T follicular helper cell (primary cell): ENCODE measurements at regions not wholly inside any gene's neighbourhood (a gene's known extent, or its start where the extent isn't known, plus 50 kb on each side); places are given as distances from the start of the nearest gene placed in this dataset.

Experiments used
- DNase-seq: peaks from one replicate; pipeline ENCODE4 v3.0.0-alpha.2; 2020; ENCODE audit warnings: low read depth

DNA sequence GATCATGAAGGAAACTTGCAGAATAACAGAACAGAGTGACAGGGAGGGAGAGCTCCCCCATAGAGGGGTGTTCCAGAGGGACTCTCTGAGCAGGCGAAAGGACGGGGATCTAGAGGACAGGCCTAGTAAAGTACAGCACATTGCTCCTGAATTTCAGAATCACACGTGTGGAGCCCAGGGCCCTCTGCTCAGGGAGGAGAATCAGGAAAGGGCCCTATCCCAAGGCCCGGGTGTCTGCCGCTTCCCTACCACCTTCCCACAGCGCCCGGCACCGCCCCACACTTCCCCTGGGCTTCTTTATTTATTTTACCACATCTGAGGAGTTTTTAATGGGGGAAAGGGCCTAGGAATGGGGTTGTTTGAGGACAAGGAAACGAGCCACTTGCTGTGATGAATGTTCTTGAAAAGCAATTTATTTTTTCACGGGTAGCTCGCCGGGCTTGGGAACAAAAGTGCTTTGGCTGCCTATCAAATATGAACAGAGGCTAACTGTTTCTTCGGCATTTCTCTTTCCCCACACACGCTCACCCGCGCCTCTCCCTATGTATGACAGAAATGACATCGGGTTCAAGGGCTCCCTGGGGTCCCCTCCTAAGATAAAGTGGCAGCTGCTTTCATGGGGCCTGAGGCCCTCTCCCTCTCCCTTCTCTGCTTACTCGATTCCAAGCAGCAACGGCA is 79.3 kb upstream of the GLI2 start:
- DNase-seq = no peak

DNA sequence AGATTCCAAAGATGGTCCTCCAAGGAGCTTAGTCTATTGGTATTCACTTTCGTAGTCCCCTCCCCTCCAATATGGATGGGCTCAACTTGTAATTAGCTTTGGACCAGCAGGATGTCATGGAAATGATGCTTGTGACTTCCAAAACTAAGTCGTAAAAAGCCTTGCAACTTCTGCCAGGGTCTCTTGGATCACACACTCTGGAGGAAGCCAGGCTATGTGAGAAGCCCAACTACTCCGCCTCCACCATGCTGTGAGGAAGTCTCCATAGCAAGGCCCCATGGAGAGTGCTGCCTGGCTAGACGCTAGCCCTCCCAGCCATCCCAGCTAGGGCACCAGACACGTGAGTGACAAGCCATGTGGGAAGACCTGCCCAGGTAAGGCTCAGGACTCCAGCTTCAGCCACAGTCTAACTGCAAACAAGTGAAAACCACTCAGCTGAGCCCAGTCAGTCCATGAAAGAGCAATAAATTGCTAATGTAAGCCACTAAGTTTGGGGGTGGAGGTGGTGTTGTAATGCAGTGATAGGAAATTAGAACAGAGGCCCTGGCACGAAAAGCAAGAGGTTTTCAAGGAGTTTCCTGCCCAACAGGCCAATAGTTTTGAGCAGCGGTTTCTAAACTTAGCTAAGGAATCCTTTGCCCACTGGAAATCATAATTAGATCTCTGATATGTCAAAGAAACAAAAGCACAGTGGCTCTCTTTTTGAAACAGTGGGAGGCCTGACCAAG is 77.5 kb upstream of the GLI2 start:
- no peak for DNase-seq

DNA sequence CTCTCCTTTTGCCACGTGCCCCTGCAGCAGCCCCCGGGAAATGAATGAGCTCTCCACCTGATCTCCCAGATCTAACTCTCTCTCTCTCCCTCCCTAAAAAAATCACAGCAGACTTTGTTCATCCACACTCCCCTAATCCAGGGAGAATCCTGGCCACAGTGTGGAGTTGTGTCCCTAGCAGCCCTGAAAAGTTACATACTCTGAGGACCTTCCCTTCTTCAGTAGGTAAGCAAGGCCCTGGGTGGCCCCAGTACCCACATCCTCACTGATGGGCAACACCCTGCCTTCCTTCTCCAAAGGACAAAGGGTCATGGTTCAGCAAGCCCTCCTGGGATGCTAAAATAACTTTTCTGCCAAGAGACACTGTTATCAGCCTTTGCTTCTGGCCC is 76.9 kb upstream of the GLI2 start:
- no peak for DNase-seq

DNA sequence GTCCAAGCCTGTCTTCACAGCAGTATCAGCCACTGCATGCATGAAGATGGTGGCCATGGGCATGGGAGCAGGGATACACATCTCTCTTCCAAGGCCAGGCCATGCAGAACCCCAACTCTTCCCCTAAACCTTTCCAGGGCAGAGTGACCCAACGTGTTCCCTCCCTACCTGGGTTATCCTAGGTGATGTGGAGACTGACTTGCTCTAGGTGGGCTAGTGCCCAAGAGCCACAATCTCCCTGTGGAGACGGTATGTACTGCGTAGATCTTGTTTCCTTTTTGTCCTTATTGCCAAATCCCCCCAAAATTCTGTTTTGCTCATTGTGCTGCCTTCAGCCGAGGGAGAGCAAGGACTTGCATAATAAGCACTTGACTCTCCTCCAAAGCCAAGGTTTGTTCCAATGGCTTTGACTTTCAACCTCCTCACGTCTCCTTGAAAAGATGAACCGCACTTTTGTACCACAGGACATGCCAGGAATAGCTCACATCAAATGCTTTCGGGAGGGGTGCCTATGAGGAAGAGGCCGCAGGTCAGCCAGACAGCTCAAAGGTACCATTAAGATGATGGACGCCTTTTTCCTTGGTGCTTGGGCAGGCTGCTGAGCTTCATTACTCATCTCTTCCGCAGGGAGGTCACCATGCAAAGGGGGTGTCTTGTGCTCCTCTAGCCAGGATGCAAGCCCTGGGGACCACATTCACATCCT is 76.2 kb upstream of the GLI2 start:
- no peak for DNase-seq

DNA sequence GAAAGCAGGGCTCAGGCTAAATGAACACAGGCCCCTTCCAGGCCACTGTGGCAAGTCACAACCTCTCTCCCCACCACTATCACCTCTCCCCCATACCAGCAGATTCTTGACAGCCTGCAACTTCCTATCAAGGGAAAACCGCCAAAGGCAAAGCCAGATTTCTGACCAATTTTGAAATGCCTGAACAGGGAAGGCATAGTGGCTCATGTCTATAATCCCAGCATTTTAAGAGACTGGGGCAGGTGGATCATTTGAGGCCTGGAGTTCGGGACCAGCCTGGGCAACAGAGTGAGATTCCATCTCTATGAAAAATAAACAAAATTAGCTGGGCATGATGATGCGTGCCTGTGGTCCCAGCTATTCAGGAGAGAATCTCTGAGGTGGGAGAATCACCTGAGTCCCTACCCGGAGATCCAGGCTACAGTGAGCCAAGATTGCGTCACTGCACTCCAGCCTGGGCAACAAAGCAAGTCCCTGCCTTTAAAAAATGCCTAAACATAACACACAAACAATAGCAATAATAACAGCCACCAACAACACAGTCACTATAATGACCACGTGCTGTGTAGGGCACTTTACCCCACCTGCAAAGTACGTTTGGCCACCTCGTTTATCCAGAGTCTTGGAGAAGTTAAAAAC is 75.5 kb upstream of the GLI2 start:
- DNase-seq = no peak

DNA sequence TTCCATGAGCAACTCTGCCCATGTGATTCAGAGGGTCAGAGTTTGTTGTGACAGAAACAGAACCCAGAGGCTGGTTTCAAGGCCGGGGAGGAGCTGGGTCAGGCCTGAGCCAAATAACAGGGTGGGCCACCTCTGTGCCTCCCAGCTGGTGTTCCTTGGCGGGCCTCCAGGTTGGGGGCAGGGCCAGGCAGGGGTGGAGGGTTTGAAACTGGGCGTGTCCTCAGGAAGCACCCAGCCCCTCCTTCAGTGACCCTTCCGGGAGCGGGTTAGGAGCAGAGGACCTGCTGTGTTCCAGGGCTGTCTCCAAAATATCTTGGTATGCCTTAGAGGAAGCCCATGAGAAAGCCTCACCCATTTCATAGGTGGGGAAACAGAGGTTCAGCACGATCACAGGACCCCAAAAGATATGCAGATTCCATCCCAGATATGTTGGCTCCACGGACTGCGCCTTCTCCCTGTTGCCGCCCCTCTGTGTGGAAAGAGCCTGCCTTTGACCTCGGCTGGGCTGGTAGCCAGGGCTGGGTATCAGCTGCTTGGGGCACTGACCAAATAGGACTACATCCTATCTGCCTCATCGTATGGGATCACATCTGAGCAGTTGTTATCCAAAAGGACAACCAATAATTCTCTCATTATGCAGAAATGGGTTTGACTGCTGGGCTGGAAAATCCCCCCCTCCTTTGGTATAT is 74.8 kb upstream of the GLI2 start:
- no peak for DNase-seq

DNA sequence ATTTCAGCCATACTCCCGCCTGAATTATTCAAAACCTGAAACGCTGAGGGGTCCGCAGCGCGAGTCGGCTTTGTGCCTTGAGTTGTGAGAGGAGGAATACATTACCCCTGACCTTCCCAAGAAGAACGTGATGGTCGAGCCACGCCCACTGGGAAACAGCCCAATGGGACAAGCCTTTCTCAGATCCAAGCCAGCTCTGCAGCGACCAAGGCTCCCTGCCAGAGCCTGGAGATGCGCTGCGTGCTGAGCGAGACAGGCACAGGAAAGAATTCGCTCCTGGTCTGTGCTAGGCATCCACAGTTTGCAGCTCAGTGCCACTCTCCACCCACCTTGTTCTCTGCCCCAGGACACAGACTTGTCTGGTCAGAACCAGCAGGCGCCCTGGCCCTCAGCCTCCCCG is 74.1 kb upstream of the GLI2 start:
- DNase-seq = no peak

DNA sequence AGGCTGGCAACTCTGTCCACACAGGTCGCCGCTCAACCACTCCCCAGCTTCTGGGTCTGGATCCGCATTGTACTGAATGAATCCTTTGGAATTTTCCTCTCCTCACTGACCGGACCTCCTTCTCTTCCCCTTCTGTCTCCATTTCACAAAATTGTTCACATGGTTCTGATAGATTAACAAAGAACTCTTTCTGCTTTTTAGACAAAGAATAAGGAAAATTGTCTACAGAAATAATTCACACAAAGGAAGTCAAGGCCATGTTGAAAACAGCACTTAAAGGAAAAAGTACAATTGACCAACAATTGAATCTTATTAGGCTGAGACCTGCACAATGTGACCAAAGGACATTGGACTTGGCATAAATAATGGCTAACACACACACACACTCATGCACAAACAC is 73.6 kb upstream of the GLI2 start:
- DNase-seq = no peak

DNA sequence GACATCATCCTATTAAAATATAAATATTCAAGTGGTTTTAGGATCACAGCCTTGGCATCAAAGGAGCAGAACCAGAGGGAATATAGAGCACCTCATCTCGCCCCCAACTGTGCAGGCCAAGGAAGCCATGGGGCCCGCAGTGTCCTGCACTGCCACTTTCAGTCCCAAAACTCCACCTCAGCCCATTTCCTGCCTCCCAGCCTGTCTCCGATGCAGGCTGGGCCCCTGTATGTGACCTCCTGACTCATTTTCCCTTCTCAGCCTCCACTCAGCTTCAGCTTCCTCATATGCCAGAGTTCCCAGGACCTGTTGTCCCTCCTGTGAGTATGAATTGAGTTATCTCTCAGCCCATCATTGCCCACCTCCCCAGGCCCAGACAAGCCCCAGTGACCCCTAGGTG is 72.9 kb upstream of the GLI2 start:
- no peak for DNase-seq

DNA sequence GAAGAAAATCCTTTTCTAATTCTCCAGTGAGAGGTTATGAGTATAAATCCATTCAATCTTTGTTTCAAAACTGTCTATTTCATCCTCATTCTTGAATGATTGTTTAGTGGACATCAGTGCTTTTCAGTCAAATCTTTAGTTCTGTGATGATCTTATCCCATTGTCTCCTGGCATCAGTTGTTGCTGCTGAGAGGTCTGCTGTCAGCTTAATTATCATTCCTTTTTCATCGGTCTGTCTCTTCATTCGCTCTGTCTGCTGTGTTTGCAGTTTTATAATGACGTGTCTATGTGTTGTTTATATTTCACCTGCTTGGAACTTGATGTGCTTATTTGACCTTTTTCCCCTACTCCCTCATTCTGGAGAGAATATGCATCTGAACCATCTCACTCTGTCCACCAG is 69.2 kb upstream of the GLI2 start:
- DNase-seq = no peak

DNA sequence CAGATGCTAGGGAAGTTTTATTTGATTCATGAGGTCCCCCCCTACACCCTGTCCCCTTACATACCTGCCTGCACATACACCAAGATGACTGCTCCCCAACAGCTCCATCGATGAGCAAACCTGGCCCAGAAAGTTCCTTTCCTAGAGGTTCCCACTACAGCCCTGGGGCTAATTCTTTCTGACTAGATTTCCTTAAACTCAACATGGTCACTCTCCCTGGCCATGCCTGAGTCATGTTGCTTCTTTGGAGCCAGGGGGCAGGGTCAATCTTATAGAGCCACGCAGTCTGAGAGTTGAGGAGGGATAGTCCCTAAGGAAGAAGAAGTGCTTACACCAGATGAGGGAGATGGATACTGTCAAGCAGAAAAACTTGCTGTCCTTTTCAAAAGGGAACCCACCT is 67.7 kb upstream of the GLI2 start:
- DNase-seq = no peak

DNA sequence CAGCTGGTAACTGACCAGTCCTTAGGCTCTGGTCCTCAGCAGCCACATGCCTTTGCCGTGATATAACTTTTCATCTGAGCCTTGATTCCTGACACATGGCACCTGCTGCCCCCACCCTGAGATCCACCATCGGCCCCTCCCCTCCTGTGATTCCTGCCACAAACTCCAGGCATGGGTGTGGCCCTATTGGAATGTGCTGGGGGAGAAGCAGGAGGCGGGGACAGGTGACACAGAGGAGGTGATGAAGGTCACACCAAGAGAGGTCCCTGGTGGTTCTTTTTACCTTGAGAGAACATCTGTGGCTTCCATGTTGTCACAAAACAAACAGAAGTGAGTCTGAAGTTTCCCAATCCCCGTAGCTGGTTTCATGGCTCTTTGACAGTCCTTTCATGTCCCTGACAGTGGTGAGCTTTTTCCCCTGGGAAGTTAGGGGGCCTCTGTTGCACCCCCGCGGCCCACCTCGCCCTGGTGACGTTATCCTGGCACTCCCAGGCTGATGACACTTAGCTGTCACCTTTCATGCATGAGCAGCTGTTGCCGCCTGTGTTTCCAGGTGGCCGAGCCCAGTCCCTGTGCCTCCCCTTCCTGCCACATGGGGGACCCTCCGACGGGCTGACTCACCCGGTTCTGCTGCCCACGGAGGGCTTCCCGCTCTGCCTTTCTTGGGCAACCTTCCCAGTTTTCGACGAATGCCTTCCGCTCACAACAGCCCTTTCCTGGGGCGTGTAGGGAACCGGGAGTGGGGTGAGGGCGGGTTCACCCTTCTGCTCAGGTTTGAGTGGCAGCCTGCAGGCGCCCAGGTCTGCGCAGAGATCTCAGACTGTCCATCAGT is 66.3 kb upstream of the GLI2 start:
- DNase-seq = no peak

DNA sequence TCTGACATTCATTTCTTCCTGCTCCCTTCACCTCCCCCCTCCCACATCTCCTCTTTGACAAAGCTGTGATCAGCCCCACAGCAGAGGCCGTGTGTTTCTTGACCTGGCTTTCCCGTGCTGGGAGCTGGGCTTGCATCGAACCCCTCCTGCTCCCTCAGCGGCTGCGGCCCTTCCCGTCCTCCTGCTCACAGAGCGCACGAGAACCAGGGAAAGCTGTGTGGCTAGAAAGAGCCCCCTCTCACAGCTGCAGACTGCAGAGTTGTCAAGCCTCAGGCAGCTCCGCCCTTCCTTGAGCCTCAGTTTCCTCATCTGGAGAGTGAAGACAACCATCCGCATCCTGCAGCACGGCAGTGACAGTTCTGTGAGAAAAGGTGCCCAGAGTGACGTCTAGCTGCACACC is 65.7 kb upstream of the GLI2 start:
- DNase-seq = no peak

DNA sequence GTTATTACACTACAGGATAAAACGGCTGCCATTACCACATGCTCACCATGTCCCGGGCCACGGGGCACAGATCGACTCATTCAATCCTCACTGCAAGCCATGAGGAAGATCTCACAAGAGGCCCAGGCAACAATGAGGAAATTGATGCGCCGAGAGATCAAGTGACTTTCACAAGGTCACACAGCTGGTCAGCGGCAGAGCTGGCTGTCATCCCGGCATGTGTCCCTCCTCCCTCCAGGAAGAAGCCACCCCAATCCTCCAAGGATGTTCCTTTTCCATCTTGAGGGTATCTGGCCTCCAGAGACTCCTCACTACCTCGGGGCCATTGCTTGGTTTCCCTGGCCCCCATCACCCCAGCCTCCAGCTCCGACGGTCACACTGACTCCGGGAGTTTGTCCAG is 65.3 kb upstream of the GLI2 start:
- no peak for DNase-seq

DNA sequence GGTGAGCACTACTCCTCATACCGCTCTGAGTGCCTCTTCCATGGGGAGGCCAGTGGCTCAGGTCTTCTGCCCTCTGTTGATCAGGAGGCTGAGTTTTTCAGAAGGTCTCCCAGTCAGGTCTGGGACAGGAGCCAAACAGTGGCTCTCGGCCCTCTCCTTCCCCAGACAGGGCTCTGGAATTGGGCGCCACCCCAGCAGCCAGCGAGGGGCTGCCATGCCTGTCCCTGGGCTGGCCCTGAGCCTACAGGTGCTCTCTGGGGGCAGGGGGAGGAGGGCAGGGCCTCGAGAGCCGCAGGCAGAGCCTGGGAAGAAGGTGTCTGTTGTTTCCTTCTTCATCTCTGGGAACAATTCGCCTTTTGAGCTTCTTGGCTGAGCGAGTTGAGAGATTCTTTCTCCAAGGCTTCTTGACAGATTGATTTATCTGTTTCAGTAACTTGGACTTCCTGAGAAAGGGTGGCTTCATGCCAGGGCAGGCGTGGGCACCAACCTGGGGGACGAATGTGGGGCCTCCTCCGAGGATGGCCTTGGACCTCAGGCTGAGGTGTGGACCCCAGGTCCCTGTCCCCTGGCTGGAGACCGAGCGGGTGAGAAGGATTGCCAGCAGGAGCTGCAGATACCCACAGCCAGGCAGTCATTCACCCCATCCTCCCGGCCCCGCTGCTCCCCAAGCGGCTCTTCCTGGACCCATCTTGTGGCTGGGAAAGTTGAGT is 64.7 kb upstream of the GLI2 start:
- no peak for DNase-seq

DNA sequence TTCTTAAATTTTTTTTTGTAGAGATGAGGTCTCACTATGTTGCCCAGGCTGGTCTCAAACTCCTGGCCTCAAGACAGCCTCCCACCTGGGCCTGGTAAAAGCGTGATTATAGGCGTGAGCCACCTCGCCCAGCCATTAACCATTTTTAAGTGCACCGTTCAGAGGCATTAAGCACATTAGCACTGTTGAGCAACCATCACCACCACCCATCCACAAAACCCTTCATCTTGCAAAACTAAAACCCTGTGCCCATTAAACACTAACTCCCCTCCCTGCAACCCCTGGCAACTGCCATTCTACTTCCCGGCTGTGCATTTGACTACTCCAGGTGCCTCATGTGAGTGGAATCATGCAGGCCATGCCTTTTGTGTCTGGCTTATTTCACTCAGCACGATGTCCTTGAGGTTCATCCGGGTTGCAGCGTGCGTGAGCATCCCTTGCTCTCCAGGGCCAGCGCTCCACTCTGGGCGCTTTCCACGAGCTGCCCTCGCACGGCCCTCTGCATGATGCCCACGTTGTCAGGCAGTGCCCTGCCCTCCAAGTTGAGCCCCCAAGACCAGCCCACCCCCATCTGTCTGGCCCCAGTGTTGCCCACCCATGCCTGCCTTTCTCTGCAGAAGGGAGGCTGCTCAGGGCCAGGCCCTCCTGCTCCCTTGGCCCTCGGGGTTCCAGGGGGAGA is 63.0 kb upstream of the GLI2 start:
- no peak for DNase-seq

DNA sequence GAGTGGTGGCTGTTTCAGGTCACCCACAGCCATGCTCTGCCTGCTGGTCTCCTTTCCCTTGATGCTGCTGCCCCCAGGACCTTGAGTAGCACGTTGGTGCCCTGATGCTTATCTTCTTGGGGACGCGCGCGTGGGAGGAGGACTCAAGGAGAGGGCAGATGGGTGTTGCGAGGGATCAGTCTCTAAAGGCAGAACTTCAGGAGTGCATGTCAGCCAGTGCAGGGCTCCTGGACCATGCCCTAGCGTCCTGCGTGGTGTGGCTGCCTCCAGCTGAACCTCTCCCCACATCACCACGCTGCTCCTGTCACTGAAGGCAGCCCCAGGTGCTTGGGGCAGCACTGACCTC is 62.5 kb upstream of the GLI2 start:
- DNase-seq = no peak

DNA sequence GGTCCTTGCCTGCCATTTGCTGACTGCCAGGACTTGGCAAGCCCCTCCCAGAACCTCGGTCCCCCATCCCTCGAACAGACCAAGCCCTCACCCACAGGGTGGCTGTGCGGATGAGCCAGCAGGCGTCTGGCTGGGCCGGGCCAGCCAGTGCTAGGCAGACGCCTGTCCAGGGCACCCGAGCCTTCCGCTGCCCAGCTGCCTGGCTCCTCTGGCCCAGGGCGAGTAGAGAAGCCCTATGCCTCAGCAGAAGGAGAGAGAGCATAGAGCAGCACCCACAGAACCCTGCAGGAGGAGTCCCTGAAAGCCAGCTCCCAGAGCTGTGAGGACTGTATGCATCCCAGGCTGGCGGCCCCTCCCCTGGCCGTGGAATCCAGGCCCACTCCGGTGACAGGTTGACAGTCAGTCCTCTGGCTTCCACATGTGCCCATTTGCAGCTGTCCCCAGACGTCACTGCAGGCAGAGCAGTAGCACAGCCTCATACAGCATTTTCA is 62.1 kb upstream of the GLI2 start:
- no peak for DNase-seq

DNA sequence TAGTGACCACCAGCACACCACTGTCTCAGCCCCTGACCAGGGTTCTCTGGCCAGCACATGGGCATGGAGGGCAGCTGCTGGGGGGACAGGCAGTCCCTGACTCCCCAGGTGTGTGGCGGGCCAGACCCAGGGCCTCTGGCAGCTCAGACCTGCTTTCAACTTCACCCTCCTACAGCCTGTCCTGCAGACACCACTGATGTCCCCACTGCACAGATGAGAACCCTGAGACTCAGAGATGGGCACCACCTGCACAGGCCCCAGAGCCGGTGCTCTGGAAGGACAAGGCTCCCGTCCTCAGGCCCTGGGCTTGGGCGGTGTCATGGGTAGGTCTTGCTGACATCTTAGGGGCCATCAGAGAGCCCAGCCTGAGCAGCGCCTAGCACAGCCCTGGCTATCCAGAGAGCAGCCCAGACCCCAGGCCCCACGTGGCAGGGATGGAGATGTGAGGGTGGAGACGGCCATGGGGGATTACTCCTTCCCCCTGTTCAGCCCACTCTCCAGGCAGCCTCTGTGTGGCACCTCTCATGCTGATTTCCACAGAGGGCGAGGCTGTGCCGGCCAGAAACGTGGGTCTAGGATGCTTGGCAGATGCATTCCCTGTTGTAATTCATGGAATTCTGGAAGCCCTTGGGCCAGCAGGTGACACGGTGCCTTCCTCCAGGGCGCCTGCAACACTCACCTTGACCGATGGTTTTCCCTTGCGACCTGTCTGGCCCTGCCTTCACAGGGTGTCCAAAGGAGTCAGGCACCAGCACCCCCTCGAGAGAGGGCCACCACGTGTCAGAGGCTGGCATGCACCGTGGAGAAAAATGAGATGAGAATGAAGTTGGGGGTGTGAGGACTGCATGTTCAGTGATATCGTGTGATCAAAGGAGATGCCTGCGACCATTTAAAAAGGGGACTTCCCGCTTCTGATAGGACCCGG is 61.2 kb upstream of the GLI2 start:
- no peak for DNase-seq
